AG09319 (cell line): ENCODE measurements at regions not wholly inside any gene's neighbourhood (a gene's known extent, or its start where the extent isn't known, plus 50 kb on each side); places are given as distances from the start of the nearest gene placed in this dataset.
"Not testable (repeated sequence)": the region's sequence is repeated elsewhere in the genome, so short reads cannot be mapped to it uniquely, and the experiment has no call there.

ENCODE experiments used
- DNase-seq: peaks from one replicate; pipeline ENCODE4 v3.0.0-alpha.2; 2010; ENCODE audit warnings: low read depth; ENCODE audit errors: extremely low read depth
- CTCF ChIP-seq: IDR thresholded peaks from 2 replicates; pipeline ENCODE4 v1.5.1; 2011; ENCODE audit warnings: low read depth, mild to moderate bottlenecking, inconsistent platforms, low read length, moderate library complexity

GRCh38 chr16:87119748-87120147 is 197.4 kb downstream of the C16orf95 start:
- no peak for DNase-seq
- TF ChIP-seq CTCF = no peak

DNA sequence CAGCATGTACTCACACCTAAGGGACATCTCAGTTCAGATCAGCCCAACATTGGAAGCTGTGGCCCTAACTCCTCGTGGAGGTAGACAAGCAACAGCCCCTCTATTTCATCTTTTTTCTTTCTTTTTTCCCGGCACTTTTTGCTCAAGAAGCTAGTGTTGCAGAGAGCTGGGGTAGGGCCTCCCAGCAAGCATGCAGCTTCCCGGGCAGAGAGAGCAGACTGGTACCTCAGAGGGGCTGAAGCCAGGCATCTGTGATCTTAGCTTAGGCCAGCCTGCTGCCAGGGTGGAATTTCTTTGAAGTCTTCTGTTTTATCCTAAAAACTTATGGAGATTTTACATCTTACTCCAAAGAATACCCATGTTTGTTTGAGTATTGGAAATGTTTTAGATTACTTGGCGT is 195.4 kb downstream of the C16orf95 start:
- no peak for TF ChIP-seq CTCF

GRCh38 chr16:87123356-87124001 is 193.7 kb downstream of the C16orf95 start:
- DNase-seq = no peak
- no peak for TF ChIP-seq CTCF

More for the DNA sequence above, 195.4 kb downstream of the C16orf95 start:
- no peak for DNase-seq

GRCh38 chr16:87124405-87124804 is 192.8 kb downstream of the C16orf95 start:
- DNase-seq = not testable (repeated sequence)

DNA sequence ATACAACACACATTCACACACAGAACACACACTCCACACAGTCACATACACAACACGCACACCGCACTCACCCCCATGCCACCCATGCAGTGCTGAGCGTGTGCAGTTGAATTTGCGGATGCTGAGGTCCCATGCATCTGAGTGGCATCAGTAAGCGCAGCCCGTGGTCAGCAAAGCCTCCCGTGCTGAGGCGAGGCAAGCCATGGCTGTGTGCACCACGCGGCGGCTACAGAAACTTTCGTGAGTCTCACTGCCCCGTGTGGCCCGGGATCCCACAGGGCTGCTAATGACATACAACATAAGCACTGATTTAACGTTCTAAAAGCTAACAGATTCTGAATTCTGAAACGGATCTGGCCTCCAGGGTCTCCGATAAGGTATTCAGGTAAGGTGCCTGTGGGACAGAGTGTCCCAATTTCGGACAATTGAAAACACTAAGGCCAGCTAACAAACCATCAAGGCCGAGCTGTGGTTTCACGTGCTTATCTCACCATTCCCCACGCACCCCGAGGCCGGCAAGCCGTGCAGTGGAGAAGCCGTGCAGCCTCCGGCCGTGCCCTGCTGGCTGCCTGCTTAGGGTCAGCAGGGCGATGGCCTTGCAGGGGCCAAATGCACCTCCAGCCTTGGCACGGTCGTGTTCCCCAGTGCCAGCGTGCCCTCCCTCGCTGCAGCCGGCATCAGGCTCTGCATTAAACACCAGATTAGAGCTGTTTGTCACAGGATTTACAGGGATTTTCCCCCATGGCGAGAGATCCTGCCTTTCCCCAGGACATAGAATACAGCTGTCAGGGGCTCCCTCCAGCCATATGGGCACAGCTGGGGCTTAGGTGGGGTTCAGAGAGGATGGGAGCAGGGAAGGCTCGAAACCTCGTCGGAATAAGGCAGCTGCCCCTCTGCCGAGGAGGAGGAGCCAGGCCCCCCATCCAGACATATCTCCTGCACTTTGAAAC is 191.7 kb downstream of the C16orf95 start:
- no peak for DNase-seq
- no peak for TF ChIP-seq CTCF

GRCh38 chr16:87126403-87127025 is 190.7 kb downstream of the C16orf95 start:
- no peak for DNase-seq
- no peak for TF ChIP-seq CTCF

- no peak for DNase-seq
- no peak for TF ChIP-seq CTCF
These were observed 190.0 kb downstream of the C16orf95 start for GRCh38 chr16:87127061-87127765.
